DND-41 (cell line): ENCODE measurements at regions not wholly inside any gene's neighbourhood (a gene's known extent, or its start where the extent isn't known, plus 50 kb on each side); places are given as distances from the start of the nearest gene placed in this dataset.

ENCODE experiments used
- ATAC-seq: fragments of 200-7000 bp; cut with Tn5 transposase; 3 replicates; pipeline ENCODE4 v1.9.1; 2021; ENCODE audit warnings: low read depth; ENCODE audit not compliant: insufficient read depth
- DNase-seq: peaks from one replicate; pipeline ENCODE4 v3.0.0-alpha.2; 2020
- H2AFZ ChIP-seq: 2 replicates; pipeline ENCODE4 v1.6.0; 2012; ENCODE audit warnings: low read depth, low read length
- H3K27ac ChIP-seq: 2 replicates; pipeline ENCODE4 v1.5.1; 2012; ENCODE audit warnings: low read length, inconsistent platforms
- H3K27me3 ChIP-seq: fragments of 200-600 bp; sonication (generic); 2 replicates; pipeline ENCODE4 v1.6.0; 2012; ENCODE audit warnings: low read length, mild to moderate bottlenecking, inconsistent platforms; ENCODE audit not compliant: insufficient read depth, poor library complexity
- H3K36me3 ChIP-seq: 2 replicates; pipeline ENCODE4 v1.5.1; 2012; ENCODE audit warnings: low read length, inconsistent platforms; ENCODE audit not compliant: insufficient read depth
- H3K4me1 ChIP-seq: 2 replicates; pipeline ENCODE4 v1.5.1; 2012; ENCODE audit warnings: mild to moderate bottlenecking, low read length; ENCODE audit not compliant: insufficient read depth
- H3K4me2 ChIP-seq: 2 replicates; pipeline ENCODE4 v1.6.0; 2012; ENCODE audit warnings: mild to moderate bottlenecking, moderate library complexity, low read length, inconsistent platforms; ENCODE audit not compliant: insufficient read depth
- H3K4me3 ChIP-seq, 2 experiments: fragments of 200-600 bp in 1 of 2; shearing (Covaris generic) in 1 of 2; 2 replicates each; pipeline ENCODE4 v1.5.1; 2012 to 2016; ENCODE audit warnings: inconsistent platforms in 2 of 2, low read length in 2 of 2, mild to moderate bottlenecking in 2 of 2, low read depth in 1 of 2, moderate library complexity in 1 of 2
- H3K79me2 ChIP-seq: 2 replicates; pipeline ENCODE4 v1.6.0; 2012; ENCODE audit warnings: low read length, inconsistent platforms; ENCODE audit not compliant: insufficient read depth
- H3K9ac ChIP-seq: 2 replicates; pipeline ENCODE4 v1.6.0; 2012; ENCODE audit warnings: low read depth, mild to moderate bottlenecking, inconsistent platforms, low read length, moderate library complexity
- H3K9me3 ChIP-seq: 2 replicates; pipeline ENCODE4 v1.5.1; 2012; ENCODE audit warnings: low read length, moderate library complexity, mild to moderate bottlenecking, inconsistent platforms; ENCODE audit not compliant: insufficient read depth, severe bottlenecking
- H4K20me1 ChIP-seq: 2 replicates; pipeline ENCODE4 v1.6.0; 2012; ENCODE audit warnings: low read length; ENCODE audit not compliant: insufficient read depth
- EZH2 ChIP-seq: IDR thresholded peaks from 3 replicates; pipeline ENCODE4 v1.6.1; 2012; ENCODE audit warnings: borderline replicate concordance, low read depth, mild to moderate bottlenecking, moderate library complexity, low read length, inconsistent platforms; ENCODE audit not compliant: severe bottlenecking
- TF ChIP-seq, protein P1 (sequence below): IDR thresholded peaks from 2 replicates; pipeline ENCODE4 v1.5.1; 2012; ENCODE audit warnings: borderline replicate concordance, low read length, moderate library complexity, mild to moderate bottlenecking; ENCODE audit not compliant: poor library complexity, severe bottlenecking; ENCODE audit errors: extremely low read depth

- no peaks in the 10 kb centered on the region for H3K79me2 ChIP-seq
- no peak overlapping the region for H3K9ac ChIP-seq
- no peaks in the 10 kb centered on the region for H3K4me1 ChIP-seq
- no peaks in the 10 kb centered on the region for H3K36me3 ChIP-seq
- H3K27me3 ChIP-seq, result peaks cover 6% of the 10 kb centered on the region
- no peaks in the 10 kb centered on the region for H4K20me1 ChIP-seq
- ATAC-seq (no peak), DNase-seq (no peak)
- H3K4me3 ChIP-seq, result no peak overlapping the region
- TF ChIP-seq EZH2, result no peak
- TF ChIP-seq, protein P1, sequence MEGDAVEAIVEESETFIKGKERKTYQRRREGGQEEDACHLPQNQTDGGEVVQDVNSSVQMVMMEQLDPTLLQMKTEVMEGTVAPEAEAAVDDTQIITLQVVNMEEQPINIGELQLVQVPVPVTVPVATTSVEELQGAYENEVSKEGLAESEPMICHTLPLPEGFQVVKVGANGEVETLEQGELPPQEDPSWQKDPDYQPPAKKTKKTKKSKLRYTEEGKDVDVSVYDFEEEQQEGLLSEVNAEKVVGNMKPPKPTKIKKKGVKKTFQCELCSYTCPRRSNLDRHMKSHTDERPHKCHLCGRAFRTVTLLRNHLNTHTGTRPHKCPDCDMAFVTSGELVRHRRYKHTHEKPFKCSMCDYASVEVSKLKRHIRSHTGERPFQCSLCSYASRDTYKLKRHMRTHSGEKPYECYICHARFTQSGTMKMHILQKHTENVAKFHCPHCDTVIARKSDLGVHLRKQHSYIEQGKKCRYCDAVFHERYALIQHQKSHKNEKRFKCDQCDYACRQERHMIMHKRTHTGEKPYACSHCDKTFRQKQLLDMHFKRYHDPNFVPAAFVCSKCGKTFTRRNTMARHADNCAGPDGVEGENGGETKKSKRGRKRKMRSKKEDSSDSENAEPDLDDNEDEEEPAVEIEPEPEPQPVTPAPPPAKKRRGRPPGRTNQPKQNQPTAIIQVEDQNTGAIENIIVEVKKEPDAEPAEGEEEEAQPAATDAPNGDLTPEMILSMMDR, result no peak
- no peaks in the 10 kb centered on the region for H3K9me3 ChIP-seq
- H2AFZ ChIP-seq, result no peak overlapping the region
- no peak overlapping the region for H3K27ac ChIP-seq
- H3K4me2 ChIP-seq, result no peak overlapping the region
Measured at GRCh38 chr2:177010146-177010545, 202.4 kb upstream of the HNRNPA3 start.

DNA sequence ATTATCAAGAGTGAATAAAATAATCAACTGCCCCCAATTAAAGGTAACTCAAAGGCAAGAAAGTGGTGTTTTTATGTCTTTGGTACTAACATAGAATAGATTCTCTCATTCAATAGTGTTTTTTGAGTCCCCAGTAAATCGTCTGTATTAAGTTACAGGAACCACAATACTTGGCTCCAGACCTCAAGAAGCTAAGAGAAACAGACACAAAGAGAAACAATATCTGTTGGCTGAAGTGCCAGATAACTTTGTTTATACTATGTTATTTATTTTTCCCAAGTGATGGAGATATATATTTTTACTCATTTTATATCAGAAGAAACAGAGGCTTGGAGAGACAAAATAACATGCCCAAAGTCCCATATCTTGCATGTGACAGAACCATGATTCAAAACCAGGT lies 201.7 kb upstream of the HNRNPA3 start:
- H3K4me2 ChIP-seq, result no peak overlapping the region
- H3K36me3 ChIP-seq, result no peaks in the 10 kb centered on the region
- H3K27me3 ChIP-seq, result peaks cover 6% of the 10 kb centered on the region
- no peaks in the 10 kb centered on the region for H3K79me2 ChIP-seq
- DNase-seq, result no peak
- no peak overlapping the region for H3K4me3 ChIP-seq
- H3K9me3 ChIP-seq, result no peaks in the 10 kb centered on the region
- no peak overlapping the region for H2AFZ ChIP-seq
- ATAC-seq, result no peak
- TF ChIP-seq, protein P1, result no peak
- TF ChIP-seq EZH2, result no peak
- H3K4me1 ChIP-seq, result no peaks in the 10 kb centered on the region
- H3K27ac ChIP-seq, result no peak overlapping the region
- no peak overlapping the region for H3K9ac ChIP-seq
- H4K20me1 ChIP-seq, result no peaks in the 10 kb centered on the region

GRCh38 chr2:177014946-177015345 lies 197.6 kb upstream of the HNRNPA3 start:
- no peak overlapping the region for H3K4me2 ChIP-seq
- no peak overlapping the region for H2AFZ ChIP-seq
- peaks cover under 1% of the 10 kb centered on the region for H3K27me3 ChIP-seq
- no peaks in the 10 kb centered on the region for H3K4me1 ChIP-seq
- H3K27ac ChIP-seq, result no peak overlapping the region
- no peak overlapping the region for H3K4me3 ChIP-seq
- H3K36me3 ChIP-seq, result no peaks in the 10 kb centered on the region
- ATAC-seq (no peak), DNase-seq (no peak)
- no peak overlapping the region for H3K9ac ChIP-seq
- TF ChIP-seq EZH2, result no peak
- TF ChIP-seq, protein P1, result no peak
- H3K9me3 ChIP-seq, result no peaks in the 10 kb centered on the region
- H3K79me2 ChIP-seq, result no peaks in the 10 kb centered on the region
- H4K20me1 ChIP-seq, result no peaks in the 10 kb centered on the region
